WTC11 (cell line): ENCODE measurements at regions not wholly inside any gene's neighbourhood (a gene's known extent, or its start where the extent isn't known, plus 50 kb on each side); places are given as distances from the start of the nearest gene placed in this dataset.

ENCODE experiments used
- ATAC-seq: fragments of 200-7000 bp; cut with Tn5 transposase; 2 replicates; pipeline ENCODE4 v1.10.0; 2021; ENCODE audit warnings: mild to moderate bottlenecking, moderate library complexity
- CTCF ChIA-PET: fragments of 300-600 bp; sonication (Branson Sonifier 250); formaldehyde crosslinking; loops from one replicate; lab custom pipeline; 2021; ENCODE audit warnings: antibody characterized with exemption; lab: Charles Lee
- POLR2A ChIA-PET: fragments of 350-600 bp; sonication (Branson Sonifier 250); formaldehyde crosslinking; loops from one replicate; lab custom pipeline; 2021; ENCODE audit warnings: antibody characterized with exemption; lab: Charles Lee
- DNase-seq: peaks from one replicate; pipeline ENCODE4 v3.0.0; 2021; ENCODE audit warnings: low spot score
- H3K27ac Mint-ChIP-seq: 2 replicates; pipeline ENCODE4 v1.8.0; 2021; ENCODE audit warnings: mixed read lengths
- H3K27me3 Mint-ChIP-seq: 2 replicates; pipeline ENCODE4 v1.8.0; 2021; ENCODE audit warnings: low read depth, mild to moderate bottlenecking, moderate library complexity, mixed read lengths
- H3K36me3 Mint-ChIP-seq: 2 replicates; pipeline ENCODE4 v1.8.0; 2021; ENCODE audit warnings: mixed read lengths
- H3K4me1 Mint-ChIP-seq: 2 replicates; pipeline ENCODE4 v1.8.0; 2022; ENCODE audit warnings: mixed read lengths
- H3K4me3 Mint-ChIP-seq: 2 replicates; pipeline ENCODE4 v1.8.0; 2021; ENCODE audit warnings: mild to moderate bottlenecking, moderate library complexity, mixed read lengths
- H3K9me3 Mint-ChIP-seq: 2 replicates; pipeline ENCODE4 v1.8.0; 2021; ENCODE audit warnings: mixed read lengths
- ESRRA ChIP-seq: sonication (generic); formaldehyde crosslinking; IDR thresholded peaks from 2 replicates; pipeline ENCODE4 v1.8.1; 2022; ENCODE audit warnings: mild to moderate bottlenecking, missing genetic modification reagents, borderline replicate concordance
- FOXJ3 ChIP-seq: sonication (generic); formaldehyde crosslinking; IDR thresholded peaks from 2 replicates; pipeline ENCODE4 v1.9.0; 2021; ENCODE audit warnings: missing genetic modification reagents, mild to moderate bottlenecking, borderline replicate concordance
- FOXK1 ChIP-seq: sonication (generic); formaldehyde crosslinking; IDR thresholded peaks from 2 replicates; pipeline ENCODE4 v1.8.0; 2022; ENCODE audit warnings: mild to moderate bottlenecking, moderate library complexity, missing genetic modification reagents
- GRHL2 ChIP-seq: fragments of 250-450 bp; sonication (Bioruptor Pico); IDR thresholded peaks from 2 replicates; pipeline ENCODE4 v1.8.0; 2022; ENCODE audit warnings: mild to moderate bottlenecking, moderate library complexity; ENCODE audit not compliant: insufficient replicate concordance, severe bottlenecking
- GTF2I ChIP-seq: fragments of 250-450 bp; sonication (Bioruptor Pico); conservative IDR thresholded peaks from 2 replicates; pipeline ENCODE4 v1.4.0; 2021; ENCODE audit warnings: mild to moderate bottlenecking
- HMGA2 ChIP-seq: fragments of 250-450 bp; sonication (Bioruptor Pico); IDR thresholded peaks from 2 replicates; pipeline ENCODE4 v1.4.0; 2021; ENCODE audit warnings: mild to moderate bottlenecking, moderate library complexity
- IRF2 ChIP-seq: sonication (generic); formaldehyde crosslinking; IDR thresholded peaks from 2 replicates; pipeline ENCODE4 v1.8.0; 2022; ENCODE audit warnings: low read depth, missing genetic modification reagents, borderline replicate concordance
- KAT7 ChIP-seq: sonication (generic); formaldehyde crosslinking; IDR thresholded peaks from 2 replicates; pipeline ENCODE4 v1.8.1; 2023; ENCODE audit warnings: missing genetic modification reagents, mild to moderate bottlenecking, borderline replicate concordance
- MXD4 ChIP-seq: fragments of 250-450 bp; sonication (Bioruptor Pico); IDR thresholded peaks from 2 replicates; pipeline ENCODE4 v1.8.0; 2021; ENCODE audit warnings: mild to moderate bottlenecking, moderate library complexity, borderline replicate concordance
- NFYB ChIP-seq: sonication (generic); formaldehyde crosslinking; conservative IDR thresholded peaks from 2 replicates; pipeline ENCODE4 v1.8.0; 2022; ENCODE audit warnings: low read depth, missing genetic modification reagents
- PRRX2 ChIP-seq: fragments of 250-450 bp; sonication (Bioruptor Pico); IDR thresholded peaks from 2 replicates; pipeline ENCODE4 v1.8.0; 2021; ENCODE audit warnings: mild to moderate bottlenecking
- SMAD3 ChIP-seq: sonication (generic); formaldehyde crosslinking; IDR thresholded peaks from 2 replicates; pipeline ENCODE4 v1.8.0; 2022; ENCODE audit warnings: missing genetic modification reagents, mild to moderate bottlenecking, borderline replicate concordance
- SMAD4 ChIP-seq: sonication (generic); formaldehyde crosslinking; IDR thresholded peaks from 2 replicates; pipeline ENCODE4 v1.8.0; 2022; ENCODE audit warnings: mild to moderate bottlenecking, missing genetic modification reagents
- TP53 ChIP-seq: sonication (generic); formaldehyde crosslinking; IDR thresholded peaks from 2 replicates; pipeline ENCODE4 v1.8.1; 2023; ENCODE audit warnings: mild to moderate bottlenecking, missing genetic modification reagents
- ZNF121 ChIP-seq: sonication (generic); formaldehyde crosslinking; IDR thresholded peaks from 2 replicates; pipeline ENCODE4 v1.8.0; 2023; ENCODE audit warnings: missing genetic modification reagents
- ZNF219 ChIP-seq: sonication (generic); formaldehyde crosslinking; IDR thresholded peaks from 2 replicates; pipeline ENCODE4 v1.8.0; 2023; ENCODE audit warnings: missing genetic modification reagents, mild to moderate bottlenecking, borderline replicate concordance
- ZNF396 ChIP-seq: fragments of 250-450 bp; sonication (Bioruptor Pico); IDR thresholded peaks from 2 replicates; pipeline ENCODE4 v1.8.0; 2021; ENCODE audit warnings: mild to moderate bottlenecking, moderate library complexity, borderline replicate concordance
- TF ChIP-seq, protein P1 (sequence below): sonication (generic); formaldehyde crosslinking; IDR thresholded peaks from 2 replicates; pipeline ENCODE4 v1.8.1; 2023; ENCODE audit warnings: mild to moderate bottlenecking, missing genetic modification reagents
- TF ChIP-seq, protein P2 (sequence below): sonication (generic); formaldehyde crosslinking; IDR thresholded peaks from 2 replicates; pipeline ENCODE4 v1.8.1; 2023; ENCODE audit warnings: mild to moderate bottlenecking, missing genetic modification reagents
- TF ChIP-seq, protein P3 (sequence below): sonication (generic); formaldehyde crosslinking; IDR thresholded peaks from 2 replicates; pipeline ENCODE4 v1.8.1; 2022; ENCODE audit warnings: low read depth, mild to moderate bottlenecking, moderate library complexity, missing genetic modification reagents, borderline replicate concordance
- TF ChIP-seq, protein P4 (sequence below): sonication (generic); formaldehyde crosslinking; conservative IDR thresholded peaks from 2 replicates; pipeline ENCODE4 v1.8.1; 2023; ENCODE audit warnings: mild to moderate bottlenecking, low read depth, missing genetic modification reagents, moderate library complexity
- TF ChIP-seq, protein P5 (sequence below): sonication (generic); formaldehyde crosslinking; IDR thresholded peaks from 2 replicates; pipeline ENCODE4 v1.8.0; 2022; ENCODE audit warnings: mild to moderate bottlenecking, missing genetic modification reagents
- TF ChIP-seq, protein P6 (sequence below): sonication (generic); formaldehyde crosslinking; IDR thresholded peaks from 2 replicates; pipeline ENCODE4 v1.8.1; 2022; ENCODE audit warnings: mild to moderate bottlenecking, missing genetic modification reagents, moderate library complexity, borderline replicate concordance

DNA sequence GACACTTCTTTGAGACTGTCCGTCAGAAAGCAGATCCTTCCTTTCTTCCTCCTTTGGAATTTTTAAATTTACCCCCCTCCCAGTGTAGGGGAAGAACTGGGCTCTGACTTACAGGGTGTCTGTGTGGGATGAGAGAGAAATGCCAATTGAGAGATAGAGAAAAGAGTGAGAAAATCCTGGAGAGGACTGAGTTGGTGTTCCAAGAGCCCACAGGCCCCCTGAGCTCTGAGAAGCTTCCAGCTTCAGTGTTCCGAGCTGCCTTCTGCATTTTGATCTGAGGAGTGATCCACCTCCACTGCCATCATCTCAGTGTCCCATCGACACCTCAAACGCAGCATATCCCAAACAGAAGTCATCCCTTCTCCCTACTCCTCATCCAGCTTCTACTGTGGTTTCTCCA lies 70.7 kb upstream of the GRK3 start:
- POLR2A ChIA-PET, result no interaction called here
- Mint-ChIP-seq H3K36me3 (peaks cover 4% of the 10 kb centered on the region; the same call in 1 of the 2 replicates), H3K4me3 (no peak overlapping the region), H3K27ac (no peak overlapping the region), H3K4me1 (peaks cover 11% of the 10 kb centered on the region), H3K27me3 (no peaks in the 10 kb centered on the region), H3K9me3 (no peaks in the 10 kb centered on the region)
- no peak for TF ChIP-seq MXD4 (CRISPR knock-in tag)
- no peak for TF ChIP-seq NFYB
- TF ChIP-seq, protein P1, sequence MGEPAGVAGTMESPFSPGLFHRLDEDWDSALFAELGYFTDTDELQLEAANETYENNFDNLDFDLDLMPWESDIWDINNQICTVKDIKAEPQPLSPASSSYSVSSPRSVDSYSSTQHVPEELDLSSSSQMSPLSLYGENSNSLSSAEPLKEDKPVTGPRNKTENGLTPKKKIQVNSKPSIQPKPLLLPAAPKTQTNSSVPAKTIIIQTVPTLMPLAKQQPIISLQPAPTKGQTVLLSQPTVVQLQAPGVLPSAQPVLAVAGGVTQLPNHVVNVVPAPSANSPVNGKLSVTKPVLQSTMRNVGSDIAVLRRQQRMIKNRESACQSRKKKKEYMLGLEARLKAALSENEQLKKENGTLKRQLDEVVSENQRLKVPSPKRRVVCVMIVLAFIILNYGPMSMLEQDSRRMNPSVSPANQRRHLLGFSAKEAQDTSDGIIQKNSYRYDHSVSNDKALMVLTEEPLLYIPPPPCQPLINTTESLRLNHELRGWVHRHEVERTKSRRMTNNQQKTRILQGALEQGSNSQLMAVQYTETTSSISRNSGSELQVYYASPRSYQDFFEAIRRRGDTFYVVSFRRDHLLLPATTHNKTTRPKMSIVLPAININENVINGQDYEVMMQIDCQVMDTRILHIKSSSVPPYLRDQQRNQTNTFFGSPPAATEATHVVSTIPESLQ (CRISPR knock-in tag), result no peak
- TF ChIP-seq, protein P2, sequence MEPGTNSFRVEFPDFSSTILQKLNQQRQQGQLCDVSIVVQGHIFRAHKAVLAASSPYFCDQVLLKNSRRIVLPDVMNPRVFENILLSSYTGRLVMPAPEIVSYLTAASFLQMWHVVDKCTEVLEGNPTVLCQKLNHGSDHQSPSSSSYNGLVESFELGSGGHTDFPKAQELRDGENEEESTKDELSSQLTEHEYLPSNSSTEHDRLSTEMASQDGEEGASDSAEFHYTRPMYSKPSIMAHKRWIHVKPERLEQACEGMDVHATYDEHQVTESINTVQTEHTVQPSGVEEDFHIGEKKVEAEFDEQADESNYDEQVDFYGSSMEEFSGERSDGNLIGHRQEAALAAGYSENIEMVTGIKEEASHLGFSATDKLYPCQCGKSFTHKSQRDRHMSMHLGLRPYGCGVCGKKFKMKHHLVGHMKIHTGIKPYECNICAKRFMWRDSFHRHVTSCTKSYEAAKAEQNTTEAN (CRISPR knock-in tag), result no peak
- TF ChIP-seq, protein P3, sequence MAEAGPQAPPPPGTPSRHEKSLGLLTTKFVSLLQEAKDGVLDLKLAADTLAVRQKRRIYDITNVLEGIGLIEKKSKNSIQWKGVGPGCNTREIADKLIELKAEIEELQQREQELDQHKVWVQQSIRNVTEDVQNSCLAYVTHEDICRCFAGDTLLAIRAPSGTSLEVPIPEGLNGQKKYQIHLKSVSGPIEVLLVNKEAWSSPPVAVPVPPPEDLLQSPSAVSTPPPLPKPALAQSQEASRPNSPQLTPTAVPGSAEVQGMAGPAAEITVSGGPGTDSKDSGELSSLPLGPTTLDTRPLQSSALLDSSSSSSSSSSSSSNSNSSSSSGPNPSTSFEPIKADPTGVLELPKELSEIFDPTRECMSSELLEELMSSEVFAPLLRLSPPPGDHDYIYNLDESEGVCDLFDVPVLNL, result no peak
- TF ChIP-seq IRF2 (CRISPR knock-in tag), result no peak
- TF ChIP-seq FOXK1 (CRISPR knock-in tag), result no peak
- TF ChIP-seq SMAD4 (CRISPR knock-in tag), result no peak
- TF ChIP-seq KAT7 (CRISPR knock-in tag), result no peak
- no peak for TF ChIP-seq ZNF121 (CRISPR knock-in tag)
- ATAC-seq (no peak), DNase-seq (no peak)
- CTCF ChIA-PET, result no interaction called here

DNA sequence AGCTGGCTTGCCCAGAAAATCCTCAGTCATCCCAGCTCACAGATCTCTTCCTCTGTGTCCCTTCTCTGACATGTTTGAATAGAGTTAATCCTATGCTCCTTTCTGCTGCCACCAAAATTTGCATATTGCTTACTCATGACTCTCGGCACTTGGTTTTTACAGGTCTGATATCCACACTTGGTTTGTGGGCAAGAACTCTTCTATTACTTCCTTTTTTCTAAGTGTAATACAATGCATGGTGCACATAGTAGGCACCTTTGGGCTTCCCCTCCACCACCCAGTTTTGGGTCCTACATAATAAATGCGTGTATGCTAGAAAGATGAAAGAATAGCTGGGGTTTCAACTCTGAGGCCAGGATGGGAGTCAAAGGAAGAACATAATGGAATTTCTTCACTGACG lies 69.7 kb upstream of the GRK3 start:
- ChIA-PET CTCF (interaction anchor here (1.2 kb wide), 1 partner anchor 49 kb away, joined by 3 read pairs; no protein-coding TSS in a partner anchor), POLR2A (no interaction called here)
- no peak for ATAC-seq
- DNase-seq, result no peak
- peaks cover 4% of the 10 kb centered on the region; the same call in 1 of the 2 replicates for H3K36me3 Mint-ChIP-seq
- TF ChIP-seq FOXJ3 (CRISPR knock-in tag), result no peak
- TF ChIP-seq SMAD3 (CRISPR knock-in tag), result no peak
- H3K4me3 Mint-ChIP-seq, result no peak overlapping the region
- no peak overlapping the region for H3K27ac Mint-ChIP-seq
- no peaks in the 10 kb centered on the region for H3K27me3 Mint-ChIP-seq
- peaks cover 11% of the 10 kb centered on the region for H3K4me1 Mint-ChIP-seq
- H3K9me3 Mint-ChIP-seq, result no peaks in the 10 kb centered on the region

DNA sequence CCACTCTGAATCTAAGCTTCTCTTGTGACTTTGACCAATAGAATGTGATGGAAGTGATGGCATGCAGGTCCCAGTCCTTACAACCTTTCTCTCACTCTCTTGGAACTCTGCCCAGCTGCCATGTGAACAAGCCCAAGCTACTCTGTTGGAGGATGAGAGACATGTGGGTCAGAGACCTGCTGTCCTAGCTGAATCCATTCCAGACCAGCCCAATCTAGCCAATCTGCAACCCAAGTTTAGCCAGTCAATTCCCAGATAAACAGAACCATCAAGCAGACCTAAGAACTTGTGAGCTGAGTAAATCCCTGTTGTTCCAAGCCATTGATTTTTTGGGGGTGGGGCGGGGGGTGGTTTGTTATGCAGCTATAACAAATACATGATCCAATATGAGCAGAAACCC lies 69.2 kb upstream of the GRK3 start:
- Mint-ChIP-seq H3K4me1 (peaks cover 11% of the 10 kb centered on the region), H3K4me3 (no peak overlapping the region), H3K27me3 (no peaks in the 10 kb centered on the region), H3K36me3 (no peaks in the 10 kb centered on the region; the same call in 1 of the 2 replicates), H3K9me3 (no peaks in the 10 kb centered on the region), H3K27ac (no peak overlapping the region)
- POLR2A ChIA-PET, result interaction anchor here (1.1 kb wide), 1 partner anchor 310 kb away, joined by 8 read pairs; no protein-coding TSS in a partner anchor
- DNase-seq (no peak), ATAC-seq (no peak)
- CTCF ChIA-PET, result interaction anchor here (1.2 kb wide), 1 partner anchor 48 kb away, joined by 3 read pairs; no protein-coding TSS in a partner anchor
- TF ChIP-seq ESRRA (CRISPR knock-in tag) (no peak), ZNF219 (CRISPR knock-in tag) (no peak), HMGA2 (CRISPR knock-in tag) (no peak), GTF2I (no peak), FOXJ3 (CRISPR knock-in tag) (no peak), GRHL2 (CRISPR knock-in tag) (no peak), PRRX2 (CRISPR knock-in tag) (no peak), ZNF396 (CRISPR knock-in tag) (no peak), TP53 (CRISPR knock-in tag) (no peak)
- TF ChIP-seq, protein P4, sequence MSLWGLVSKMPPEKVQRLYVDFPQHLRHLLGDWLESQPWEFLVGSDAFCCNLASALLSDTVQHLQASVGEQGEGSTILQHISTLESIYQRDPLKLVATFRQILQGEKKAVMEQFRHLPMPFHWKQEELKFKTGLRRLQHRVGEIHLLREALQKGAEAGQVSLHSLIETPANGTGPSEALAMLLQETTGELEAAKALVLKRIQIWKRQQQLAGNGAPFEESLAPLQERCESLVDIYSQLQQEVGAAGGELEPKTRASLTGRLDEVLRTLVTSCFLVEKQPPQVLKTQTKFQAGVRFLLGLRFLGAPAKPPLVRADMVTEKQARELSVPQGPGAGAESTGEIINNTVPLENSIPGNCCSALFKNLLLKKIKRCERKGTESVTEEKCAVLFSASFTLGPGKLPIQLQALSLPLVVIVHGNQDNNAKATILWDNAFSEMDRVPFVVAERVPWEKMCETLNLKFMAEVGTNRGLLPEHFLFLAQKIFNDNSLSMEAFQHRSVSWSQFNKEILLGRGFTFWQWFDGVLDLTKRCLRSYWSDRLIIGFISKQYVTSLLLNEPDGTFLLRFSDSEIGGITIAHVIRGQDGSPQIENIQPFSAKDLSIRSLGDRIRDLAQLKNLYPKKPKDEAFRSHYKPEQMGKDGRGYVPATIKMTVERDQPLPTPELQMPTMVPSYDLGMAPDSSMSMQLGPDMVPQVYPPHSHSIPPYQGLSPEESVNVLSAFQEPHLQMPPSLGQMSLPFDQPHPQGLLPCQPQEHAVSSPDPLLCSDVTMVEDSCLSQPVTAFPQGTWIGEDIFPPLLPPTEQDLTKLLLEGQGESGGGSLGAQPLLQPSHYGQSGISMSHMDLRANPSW (CRISPR knock-in tag), result no peak
- TF ChIP-seq, protein P5, sequence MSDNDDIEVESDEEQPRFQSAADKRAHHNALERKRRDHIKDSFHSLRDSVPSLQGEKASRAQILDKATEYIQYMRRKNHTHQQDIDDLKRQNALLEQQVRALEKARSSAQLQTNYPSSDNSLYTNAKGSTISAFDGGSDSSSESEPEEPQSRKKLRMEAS, result no peak
- TF ChIP-seq, protein P6, sequence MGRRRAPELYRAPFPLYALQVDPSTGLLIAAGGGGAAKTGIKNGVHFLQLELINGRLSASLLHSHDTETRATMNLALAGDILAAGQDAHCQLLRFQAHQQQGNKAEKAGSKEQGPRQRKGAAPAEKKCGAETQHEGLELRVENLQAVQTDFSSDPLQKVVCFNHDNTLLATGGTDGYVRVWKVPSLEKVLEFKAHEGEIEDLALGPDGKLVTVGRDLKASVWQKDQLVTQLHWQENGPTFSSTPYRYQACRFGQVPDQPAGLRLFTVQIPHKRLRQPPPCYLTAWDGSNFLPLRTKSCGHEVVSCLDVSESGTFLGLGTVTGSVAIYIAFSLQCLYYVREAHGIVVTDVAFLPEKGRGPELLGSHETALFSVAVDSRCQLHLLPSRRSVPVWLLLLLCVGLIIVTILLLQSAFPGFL (CRISPR knock-in tag), result no peak
